ENCODE measurements at regions not wholly inside any gene's neighbourhood (a gene's known extent, or its start where the extent isn't known, plus 50 kb on each side); places are given as distances from the start of the nearest gene placed in this dataset.

- TF ChIP-seq EZH2 (optimal IDR thresholded peaks at IDR 0.05; ENCODE audit: low read depth, low read length): no peak
- TF ChIP-seq, protein P1, sequence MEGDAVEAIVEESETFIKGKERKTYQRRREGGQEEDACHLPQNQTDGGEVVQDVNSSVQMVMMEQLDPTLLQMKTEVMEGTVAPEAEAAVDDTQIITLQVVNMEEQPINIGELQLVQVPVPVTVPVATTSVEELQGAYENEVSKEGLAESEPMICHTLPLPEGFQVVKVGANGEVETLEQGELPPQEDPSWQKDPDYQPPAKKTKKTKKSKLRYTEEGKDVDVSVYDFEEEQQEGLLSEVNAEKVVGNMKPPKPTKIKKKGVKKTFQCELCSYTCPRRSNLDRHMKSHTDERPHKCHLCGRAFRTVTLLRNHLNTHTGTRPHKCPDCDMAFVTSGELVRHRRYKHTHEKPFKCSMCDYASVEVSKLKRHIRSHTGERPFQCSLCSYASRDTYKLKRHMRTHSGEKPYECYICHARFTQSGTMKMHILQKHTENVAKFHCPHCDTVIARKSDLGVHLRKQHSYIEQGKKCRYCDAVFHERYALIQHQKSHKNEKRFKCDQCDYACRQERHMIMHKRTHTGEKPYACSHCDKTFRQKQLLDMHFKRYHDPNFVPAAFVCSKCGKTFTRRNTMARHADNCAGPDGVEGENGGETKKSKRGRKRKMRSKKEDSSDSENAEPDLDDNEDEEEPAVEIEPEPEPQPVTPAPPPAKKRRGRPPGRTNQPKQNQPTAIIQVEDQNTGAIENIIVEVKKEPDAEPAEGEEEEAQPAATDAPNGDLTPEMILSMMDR (IDR thresholded peaks at IDR 0.05; ENCODE audit: low read length): no peak
- TF ChIP-seq EZH2phosphoT487 (IDR thresholded peaks at IDR 0.05; ENCODE audit: low read length): no peak
Observed at GRCh38 chr21:35204850-35205541, 155.9 kb upstream of the RUNX1 start.
